HepG2 (cell line): ENCODE measurements at regions not wholly inside any gene's neighbourhood (a gene's known extent, or its start where the extent isn't known, plus 50 kb on each side); places are given as distances from the start of the nearest gene placed in this dataset.

ENCODE experiments used
- ELF1 ChIP-seq: sonication (generic); formaldehyde crosslinking; IDR thresholded peaks from 2 replicates; pipeline ENCODE4 v1.4.0; 2020; ENCODE audit warnings: missing genetic modification reagents
- GABPB1 ChIP-seq: IDR thresholded peaks from 2 replicates; pipeline ENCODE4 v1.6.1; 2016; ENCODE audit warnings: mild to moderate bottlenecking, missing genetic modification reagents, moderate library complexity, missing compliant biosample characterization
- HNF4G ChIP-seq, 2 experiments: sonication (generic) in 1 of 2; formaldehyde crosslinking in 1 of 2; IDR thresholded peaks; 2 replicates each; pipeline versions ENCODE4 v1.4.0 to v1.6.1; 2011 to 2020; ENCODE audit warnings: borderline replicate concordance in 2 of 2, low read depth in 2 of 2, mild to moderate bottlenecking in 2 of 2, low read length in 1 of 2, missing genetic modification reagents in 1 of 2, moderate library complexity in 1 of 2
- SMAD3 ChIP-seq: sonication (generic); formaldehyde crosslinking; IDR thresholded peaks from 2 replicates; pipeline ENCODE4 v1.4.0; 2020; ENCODE audit warnings: missing genetic modification reagents
- TF ChIP-seq, protein P1 (sequence below): IDR thresholded peaks from 2 replicates; pipeline ENCODE4 v1.6.1; 2012; ENCODE audit warnings: low read depth, low read length, improper control_type of control experiment
- TF ChIP-seq, protein P2 (sequence below): sonication (generic); formaldehyde crosslinking; IDR thresholded peaks from 2 replicates; pipeline ENCODE4 v1.4.0; 2020; ENCODE audit warnings: missing genetic modification reagents

DNA sequence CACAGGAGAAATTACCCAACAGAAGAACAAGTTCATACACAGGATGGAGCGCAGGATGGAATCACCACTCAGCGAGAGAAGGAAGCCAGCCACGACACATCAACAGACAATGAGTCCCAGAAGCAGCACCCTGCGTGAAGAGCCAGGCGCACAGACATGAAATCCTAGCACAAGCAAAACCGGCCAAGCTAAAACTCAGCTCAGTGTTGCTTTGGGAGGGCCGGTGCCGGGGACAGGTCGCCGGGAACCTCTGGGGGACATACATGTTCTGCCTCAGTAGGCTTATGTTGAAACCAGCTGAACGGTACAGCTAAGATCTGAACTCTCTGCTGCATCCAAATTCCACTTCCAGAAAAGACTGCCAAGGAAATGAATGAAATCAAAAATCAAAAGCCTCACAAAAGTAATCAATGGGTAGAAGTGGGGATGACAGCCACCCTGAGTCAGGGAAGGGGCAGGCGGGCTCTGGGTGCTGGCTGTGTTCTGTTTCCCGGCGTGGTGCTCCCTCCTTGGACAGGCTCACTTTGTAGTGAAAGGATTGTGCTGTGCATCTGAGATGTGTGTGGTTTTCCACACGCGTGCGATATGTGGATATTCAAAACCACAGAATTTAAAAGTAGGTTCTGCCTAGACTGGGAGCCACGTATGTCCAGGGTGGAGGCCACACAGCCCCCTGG is 114.7 kb downstream of the PDGFA start (continued):
- TF ChIP-seq SMAD3 (CRISPR knock-in tag) (no peak), GABPB1 (no peak), HNF4G (IDR thresholded peaks at IDR 0.05; ENCODE audit: borderline replicate concordance, low read depth, low read length) (no peak), HNF4G (CRISPR knock-in tag; IDR thresholded peaks at IDR 0.05; ENCODE audit: borderline replicate concordance, low read depth) (no peak), ELF1 (CRISPR knock-in tag) (no peak)
- TF ChIP-seq, protein P1, sequence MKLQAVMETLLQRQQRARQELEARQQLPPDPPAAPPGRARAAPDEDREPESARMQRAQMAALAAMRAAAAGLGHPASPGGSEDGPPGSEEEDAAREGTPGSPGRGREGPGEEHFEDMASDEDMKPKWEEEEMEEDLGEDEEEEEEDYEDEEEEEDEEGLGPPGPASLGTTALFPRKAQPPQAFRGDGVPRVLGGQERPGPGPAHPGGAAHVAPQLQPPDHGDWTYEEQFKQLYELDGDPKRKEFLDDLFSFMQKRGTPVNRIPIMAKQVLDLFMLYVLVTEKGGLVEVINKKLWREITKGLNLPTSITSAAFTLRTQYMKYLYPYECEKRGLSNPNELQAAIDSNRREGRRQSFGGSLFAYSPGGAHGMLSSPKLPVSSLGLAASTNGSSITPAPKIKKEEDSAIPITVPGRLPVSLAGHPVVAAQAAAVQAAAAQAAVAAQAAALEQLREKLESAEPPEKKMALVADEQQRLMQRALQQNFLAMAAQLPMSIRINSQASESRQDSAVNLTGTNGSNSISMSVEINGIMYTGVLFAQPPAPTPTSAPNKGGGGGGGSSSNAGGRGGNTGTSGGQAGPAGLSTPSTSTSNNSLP: no peak
- TF ChIP-seq, protein P2, sequence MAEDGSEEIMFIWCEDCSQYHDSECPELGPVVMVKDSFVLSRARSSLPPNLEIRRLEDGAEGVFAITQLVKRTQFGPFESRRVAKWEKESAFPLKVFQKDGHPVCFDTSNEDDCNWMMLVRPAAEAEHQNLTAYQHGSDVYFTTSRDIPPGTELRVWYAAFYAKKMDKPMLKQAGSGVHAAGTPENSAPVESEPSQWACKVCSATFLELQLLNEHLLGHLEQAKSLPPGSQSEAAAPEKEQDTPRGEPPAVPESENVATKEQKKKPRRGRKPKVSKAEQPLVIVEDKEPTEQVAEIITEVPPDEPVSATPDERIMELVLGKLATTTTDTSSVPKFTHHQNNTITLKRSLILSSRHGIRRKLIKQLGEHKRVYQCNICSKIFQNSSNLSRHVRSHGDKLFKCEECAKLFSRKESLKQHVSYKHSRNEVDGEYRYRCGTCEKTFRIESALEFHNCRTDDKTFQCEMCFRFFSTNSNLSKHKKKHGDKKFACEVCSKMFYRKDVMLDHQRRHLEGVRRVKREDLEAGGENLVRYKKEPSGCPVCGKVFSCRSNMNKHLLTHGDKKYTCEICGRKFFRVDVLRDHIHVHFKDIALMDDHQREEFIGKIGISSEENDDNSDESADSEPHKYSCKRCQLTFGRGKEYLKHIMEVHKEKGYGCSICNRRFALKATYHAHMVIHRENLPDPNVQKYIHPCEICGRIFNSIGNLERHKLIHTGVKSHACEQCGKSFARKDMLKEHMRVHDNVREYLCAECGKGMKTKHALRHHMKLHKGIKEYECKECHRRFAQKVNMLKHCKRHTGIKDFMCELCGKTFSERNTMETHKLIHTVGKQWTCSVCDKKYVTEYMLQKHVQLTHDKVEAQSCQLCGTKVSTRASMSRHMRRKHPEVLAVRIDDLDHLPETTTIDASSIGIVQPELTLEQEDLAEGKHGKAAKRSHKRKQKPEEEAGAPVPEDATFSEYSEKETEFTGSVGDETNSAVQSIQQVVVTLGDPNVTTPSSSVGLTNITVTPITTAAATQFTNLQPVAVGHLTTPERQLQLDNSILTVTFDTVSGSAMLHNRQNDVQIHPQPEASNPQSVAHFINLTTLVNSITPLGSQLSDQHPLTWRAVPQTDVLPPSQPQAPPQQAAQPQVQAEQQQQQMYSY (CRISPR knock-in tag): no peak
